Thoracic aorta (tissue), 2 donors: ENCODE measurements at regions not wholly inside any gene's neighbourhood (a gene's known extent, or its start where the extent isn't known, plus 50 kb on each side); places are given as distances from the start of the nearest gene placed in this dataset.

ENCODE experiments used
- ATAC-seq: fragments of 150-250 bp; one replicate; pipeline ENCODE4 v1.8.0; 2017; ENCODE audit warnings: low read depth; ENCODE audit not compliant: insufficient number of reproducible peaks, low FRiP score
- DNase-seq: peaks from one replicate; pipeline ENCODE4 v3.0.0-alpha.2; 2020; ENCODE audit warnings: low spot score
- H3K27ac ChIP-seq, 2 donors: fragments of 200-600 bp; sonication (generic); 1 replicate in 1 of 2; 2 replicates in 1 of 2; pipeline ENCODE4 v1.5.1; 2016; ENCODE audit warnings: mild to moderate bottlenecking in 2 of 2, moderate library complexity in 2 of 2
- H3K27me3 ChIP-seq: fragments of 200-600 bp; sonication (generic); replicated peaks from 2 replicates; pipeline ENCODE4 v1.6.0; 2016; ENCODE audit warnings: mild to moderate bottlenecking; ENCODE audit not compliant: insufficient read depth
- H3K36me3 ChIP-seq: fragments of 200-600 bp; sonication (generic); one replicate; pipeline ENCODE4 v1.5.1; 2016
- H3K4me1 ChIP-seq, 2 donors: fragments of 200-600 bp; sonication (generic); 1 replicate in 1 of 2; 2 replicates in 1 of 2; pipeline versions ENCODE4 v1.5.1 to v1.6.0; 2016; ENCODE audit warnings: low read depth in 2 of 2, mild to moderate bottlenecking in 1 of 2; ENCODE audit not compliant: control insufficient read depth in 1 of 2
- H3K4me3 ChIP-seq: fragments of 200-600 bp; sonication (generic); 2 replicates; pipeline ENCODE4 v1.5.1; 2016; ENCODE audit warnings: mild to moderate bottlenecking
- H3K9me3 ChIP-seq: fragments of 200-600 bp; sonication (generic); 2 replicates; pipeline ENCODE4 v1.5.1; 2016
- TF ChIP-seq, protein P1 (sequence below): fragments of 200-600 bp; sonication (generic); IDR thresholded peaks from one replicate; pipeline ENCODE4 v1.5.1; 2019; ENCODE audit warnings: antibody characterized with exemption

DNA sequence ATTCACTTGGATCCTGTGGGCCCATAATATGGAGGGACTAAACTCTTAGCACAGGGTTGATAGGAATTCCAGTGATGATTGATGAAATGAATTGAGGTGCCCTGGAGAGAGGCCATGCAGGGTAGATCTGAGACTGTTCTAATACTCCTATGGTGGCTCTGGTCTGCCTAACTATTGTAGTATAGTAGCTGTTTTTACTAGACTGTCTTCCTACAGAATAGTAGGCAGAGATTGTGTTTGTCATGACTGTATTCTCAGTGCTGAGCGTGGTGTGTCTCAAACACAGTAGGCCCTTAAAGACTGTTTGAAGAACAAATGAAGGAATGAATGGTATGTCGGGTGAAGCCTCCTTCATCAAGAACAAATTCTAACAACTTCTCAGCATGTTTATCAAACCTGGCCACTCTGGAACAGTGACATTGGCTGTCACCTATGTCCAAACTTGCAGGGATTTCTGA, 107.0 kb upstream of the SESN3 start:
- no peak for ATAC-seq

DNA sequence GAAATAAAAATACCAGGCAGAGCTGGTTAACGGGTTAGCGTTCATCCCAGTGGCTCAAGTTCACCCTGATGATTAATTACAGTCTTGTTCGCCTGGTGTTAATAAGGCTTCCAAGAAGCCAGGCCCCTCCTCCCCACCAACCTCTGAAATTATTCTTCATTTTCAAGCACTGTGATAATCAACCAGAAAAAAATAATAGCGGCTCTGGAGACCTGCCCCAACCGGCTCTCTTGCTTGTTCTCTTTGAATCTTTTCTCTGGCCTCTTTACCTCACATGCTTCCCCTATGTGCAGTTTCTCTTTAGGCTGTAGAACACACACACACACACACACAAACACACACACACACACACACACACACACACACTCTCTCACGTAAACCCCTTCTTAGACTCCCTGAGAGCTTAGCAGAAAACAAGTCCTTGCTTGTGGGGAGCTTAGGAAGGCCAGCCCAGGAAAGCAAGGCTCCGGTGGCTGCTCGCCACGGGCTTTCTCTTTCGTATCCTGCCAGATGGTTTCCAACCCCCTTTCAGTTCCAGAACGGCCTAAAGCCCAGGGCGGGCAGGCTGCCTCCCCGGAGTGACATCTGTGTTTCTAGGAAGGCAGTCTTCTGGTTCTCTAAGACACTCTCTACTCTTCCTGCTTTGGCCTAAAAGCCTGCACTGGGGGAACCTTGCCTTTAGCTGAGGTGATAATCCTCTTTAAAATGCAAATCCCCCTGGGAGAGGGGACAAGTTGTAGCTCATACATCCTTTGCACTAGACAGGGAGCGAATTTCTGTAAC, 106.4 kb upstream of the SESN3 start:
- no peak for ATAC-seq
- Histone ChIP-seq H3K4me3 (peak overlapping the region; percentile 56), H3K36me3 (no peaks in the 10 kb centered on the region), H3K27me3 (no peaks in the 10 kb centered on the region), H3K4me1 (peaks cover 20 to 39% of the 10 kb centered on the region in 2 donors), H3K27ac (peak overlapping the region; percentile 81 to 91), H3K9me3 (no peaks in the 10 kb centered on the region)
- DNase-seq: no peak
- TF ChIP-seq, protein P1, sequence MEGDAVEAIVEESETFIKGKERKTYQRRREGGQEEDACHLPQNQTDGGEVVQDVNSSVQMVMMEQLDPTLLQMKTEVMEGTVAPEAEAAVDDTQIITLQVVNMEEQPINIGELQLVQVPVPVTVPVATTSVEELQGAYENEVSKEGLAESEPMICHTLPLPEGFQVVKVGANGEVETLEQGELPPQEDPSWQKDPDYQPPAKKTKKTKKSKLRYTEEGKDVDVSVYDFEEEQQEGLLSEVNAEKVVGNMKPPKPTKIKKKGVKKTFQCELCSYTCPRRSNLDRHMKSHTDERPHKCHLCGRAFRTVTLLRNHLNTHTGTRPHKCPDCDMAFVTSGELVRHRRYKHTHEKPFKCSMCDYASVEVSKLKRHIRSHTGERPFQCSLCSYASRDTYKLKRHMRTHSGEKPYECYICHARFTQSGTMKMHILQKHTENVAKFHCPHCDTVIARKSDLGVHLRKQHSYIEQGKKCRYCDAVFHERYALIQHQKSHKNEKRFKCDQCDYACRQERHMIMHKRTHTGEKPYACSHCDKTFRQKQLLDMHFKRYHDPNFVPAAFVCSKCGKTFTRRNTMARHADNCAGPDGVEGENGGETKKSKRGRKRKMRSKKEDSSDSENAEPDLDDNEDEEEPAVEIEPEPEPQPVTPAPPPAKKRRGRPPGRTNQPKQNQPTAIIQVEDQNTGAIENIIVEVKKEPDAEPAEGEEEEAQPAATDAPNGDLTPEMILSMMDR: no peak

More for the DNA sequence above, 107.0 kb upstream of the SESN3 start:
- TF ChIP-seq, protein P1: no peak
- H3K9me3 ChIP-seq: no peaks in the 10 kb centered on the region
- peak overlapping the region; percentile 56 for H3K4me3 ChIP-seq
- H3K27me3 ChIP-seq: no peaks in the 10 kb centered on the region
- DNase-seq: no peak
- peak overlapping the region; percentile 81 to 91 for H3K27ac ChIP-seq
- H3K36me3 ChIP-seq: no peaks in the 10 kb centered on the region
- peaks cover 20 to 39% of the 10 kb centered on the region in 2 donors for H3K4me1 ChIP-seq

DNA sequence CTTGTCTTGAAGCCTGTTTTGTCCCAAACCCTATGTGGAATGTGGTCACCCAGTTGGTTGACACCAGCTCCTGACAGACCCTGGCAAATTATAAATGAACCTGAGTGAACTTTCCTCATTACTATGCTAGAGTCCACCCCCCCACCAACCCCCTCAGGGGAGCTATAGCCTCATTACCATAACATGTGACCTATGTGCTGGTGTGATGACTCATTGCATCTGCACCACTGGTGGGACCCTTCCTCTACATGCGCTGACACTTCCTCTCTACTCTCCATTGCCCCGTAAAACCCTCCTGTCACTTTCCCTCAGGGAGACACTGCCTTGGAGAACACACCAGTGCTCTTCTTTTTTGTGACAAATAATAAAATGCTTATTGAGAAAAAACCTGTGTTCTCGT, 105.0 kb upstream of the SESN3 start:
- H3K27ac ChIP-seq: no peak overlapping the region
- no peaks in the 10 kb centered on the region for H3K9me3 ChIP-seq
- no peak for ATAC-seq
- H3K36me3 ChIP-seq: no peaks in the 10 kb centered on the region
- TF ChIP-seq, protein P1: no peak
- no peak overlapping the region for H3K4me3 ChIP-seq
- no peaks in the 10 kb centered on the region for H3K27me3 ChIP-seq
- H3K4me1 ChIP-seq: peaks cover 20 to 39% of the 10 kb centered on the region in 2 donors
- DNase-seq: no peak

DNA sequence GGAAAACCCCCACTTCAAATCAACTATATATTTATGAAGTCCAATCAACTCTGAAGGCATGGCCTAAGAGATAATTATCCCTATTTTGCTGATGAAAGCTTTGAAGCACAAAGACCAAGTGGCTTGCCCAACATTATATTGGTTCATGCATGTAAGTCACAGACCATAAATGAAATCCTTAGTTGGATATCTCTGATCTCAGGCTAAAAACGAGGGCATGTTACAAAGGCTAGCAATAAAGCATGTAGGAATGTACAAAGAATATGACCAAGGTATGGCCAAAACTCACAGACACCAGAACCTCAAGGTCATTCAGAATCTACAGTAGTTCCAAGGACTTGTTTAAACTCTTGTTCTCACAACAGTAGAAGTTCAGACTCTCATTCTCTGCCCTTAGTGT, 100.2 kb upstream of the SESN3 start:
- Histone ChIP-seq H3K4me1 (no peaks in the 10 kb centered on the region), H3K27ac (no peak overlapping the region), H3K27me3 (no peaks in the 10 kb centered on the region), H3K9me3 (no peaks in the 10 kb centered on the region), H3K4me3 (no peak overlapping the region), H3K36me3 (no peaks in the 10 kb centered on the region)
- no peak for ATAC-seq
- TF ChIP-seq, protein P1: no peak
- no peak for DNase-seq

DNA sequence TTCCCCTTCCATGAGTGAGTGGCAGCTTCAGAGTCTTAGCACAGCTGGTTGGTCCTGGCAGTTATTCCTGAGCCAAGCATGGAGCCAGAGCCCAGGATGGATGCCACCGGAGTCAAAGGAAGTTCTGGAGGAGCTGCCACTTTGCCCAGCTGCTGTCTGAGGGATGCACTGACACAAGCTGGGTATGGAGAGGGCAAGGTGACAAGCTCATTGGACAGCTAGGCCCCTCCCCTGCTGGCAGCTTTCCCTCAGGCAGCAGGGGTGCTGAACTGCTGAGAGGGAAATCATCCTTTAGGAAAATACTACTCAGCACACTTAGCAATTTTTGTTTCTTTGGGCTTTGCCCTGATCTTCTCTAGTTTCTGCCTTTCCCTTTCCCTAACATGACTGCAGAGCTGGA, 99.3 kb upstream of the SESN3 start:
- Histone ChIP-seq H3K27me3 (no peaks in the 10 kb centered on the region), H3K4me1 (no peaks in the 10 kb centered on the region), H3K36me3 (no peaks in the 10 kb centered on the region), H3K27ac (no peak overlapping the region), H3K9me3 (no peaks in the 10 kb centered on the region), H3K4me3 (no peak overlapping the region)
- ATAC-seq (no peak), DNase-seq (no peak)
- TF ChIP-seq, protein P1: no peak
